ENCODE measurements at regions not wholly inside any gene's neighbourhood (a gene's known extent, or its start where the extent isn't known, plus 50 kb on each side); places are given as distances from the start of the nearest gene placed in this dataset.

DNA sequence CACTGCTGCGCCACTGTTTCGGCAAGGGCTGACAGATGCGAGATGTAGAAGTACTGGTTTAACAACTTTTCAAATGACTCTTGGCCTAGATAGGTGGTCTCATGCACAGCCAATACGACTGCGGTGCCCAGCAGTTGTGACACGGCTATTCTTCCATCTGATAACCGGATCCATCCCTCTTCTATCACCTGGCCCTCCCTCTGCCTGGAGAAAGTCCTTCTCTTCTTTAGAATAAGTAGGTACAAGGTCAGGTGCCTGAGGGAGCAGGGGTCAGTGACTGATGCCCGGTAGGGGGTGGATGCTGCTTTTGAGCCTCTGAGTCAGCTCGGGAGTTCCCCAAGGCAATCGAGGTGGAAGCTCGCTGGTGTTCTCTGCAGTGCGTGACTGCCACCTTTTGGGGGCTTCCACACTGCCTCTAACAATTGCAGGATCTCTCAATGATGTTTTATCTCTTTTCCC is 166.8 kb upstream of the GRIK2 start:
- DNase-seq: no peak

DNA sequence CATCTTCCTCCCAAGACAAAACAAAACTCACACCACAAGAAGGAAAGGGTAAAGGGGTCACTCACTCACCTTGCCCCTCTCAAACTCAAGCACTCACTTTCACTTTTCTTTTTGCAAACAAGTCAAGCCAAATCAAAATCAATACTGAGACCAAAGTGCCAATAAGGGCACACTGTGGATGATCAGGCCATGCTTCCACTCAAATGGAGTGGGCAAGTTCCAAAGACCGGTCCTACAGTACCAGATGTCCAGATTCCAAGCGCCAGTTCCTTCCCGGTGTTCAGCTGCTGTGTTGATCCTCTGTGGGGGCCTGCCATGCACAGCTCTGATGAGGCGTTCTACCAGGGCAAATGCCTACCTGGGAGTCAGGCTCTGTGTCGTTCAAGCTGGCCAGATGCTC is 162.6 kb upstream of the GRIK2 start:
- no peak for DNase-seq

DNA sequence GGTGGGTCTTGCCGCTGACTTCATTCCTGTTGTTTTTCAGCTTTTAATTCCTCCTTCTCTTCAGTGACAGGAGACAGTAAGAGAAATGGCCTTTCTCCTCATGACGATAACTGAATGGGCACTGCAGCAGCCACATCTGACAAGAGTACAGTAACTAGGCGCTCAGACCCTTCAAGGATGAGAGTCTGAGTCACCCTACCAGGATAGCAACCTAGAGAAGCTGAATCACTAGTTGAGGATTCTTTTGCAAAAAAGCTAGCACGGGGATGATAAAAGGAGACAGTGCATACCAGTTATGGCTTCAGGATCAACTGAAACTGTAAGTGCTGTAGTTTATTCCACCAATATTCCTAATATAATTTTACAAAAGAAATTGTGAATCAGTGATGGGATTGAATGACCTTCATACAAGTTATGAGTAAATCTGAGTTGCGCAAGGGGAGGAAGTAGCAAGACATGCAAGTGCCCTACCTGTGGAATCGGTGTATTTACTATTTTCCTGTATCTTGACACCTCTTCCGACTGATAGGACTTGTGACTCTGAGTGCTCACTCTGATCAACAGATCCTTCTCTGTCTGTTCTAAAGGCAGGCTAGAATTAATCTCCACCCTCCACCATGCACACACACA is 161.8 kb upstream of the GRIK2 start:
- DNase-seq: no peak

GRCh38 chr6:101232961-101233360 is 160.5 kb upstream of the GRIK2 start:
- DNase-seq: no peak

DNA sequence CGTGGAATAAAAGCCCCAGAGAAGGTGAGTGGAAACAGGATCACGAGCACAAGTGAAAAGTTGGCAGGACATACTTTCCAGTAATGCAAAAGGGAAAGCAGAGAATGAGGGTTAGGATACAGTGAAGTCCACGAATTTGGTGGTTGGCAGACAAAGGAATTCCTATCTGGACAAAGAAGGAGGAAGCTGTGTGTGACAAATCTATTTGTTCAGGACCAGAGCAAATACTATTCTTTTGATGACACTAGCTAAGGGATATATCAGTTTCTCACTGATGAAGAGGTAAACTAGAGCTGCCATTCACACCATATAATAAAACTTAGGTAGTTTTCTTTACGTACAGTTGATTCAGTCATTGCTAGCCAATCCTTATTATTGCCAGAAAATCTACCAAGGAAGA is 156.8 kb upstream of the GRIK2 start:
- no peak for DNase-seq

- DNase-seq: no peak
Measured at GRCh38 chr6:101241442-101241841, 152.1 kb upstream of the GRIK2 start.

DNA sequence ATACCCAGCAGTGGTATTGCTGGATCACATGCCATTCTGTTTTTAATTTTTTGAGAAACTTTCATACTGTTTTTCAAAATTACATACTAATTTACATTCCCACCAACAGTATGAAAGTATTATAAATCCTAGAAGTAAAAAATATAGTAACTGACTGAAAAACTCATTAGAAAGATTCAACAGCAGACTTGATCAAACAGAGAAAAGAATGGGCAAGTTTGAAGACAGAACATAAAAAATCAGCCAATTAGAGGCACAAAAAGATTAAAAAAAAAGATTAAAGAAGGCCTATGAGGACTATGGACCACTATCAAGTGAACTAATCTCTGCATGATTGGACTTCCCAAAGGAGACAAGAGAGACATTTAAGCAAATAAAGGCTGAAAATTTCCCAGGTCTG is 144.0 kb upstream of the GRIK2 start:
- no peak for DNase-seq

DNA sequence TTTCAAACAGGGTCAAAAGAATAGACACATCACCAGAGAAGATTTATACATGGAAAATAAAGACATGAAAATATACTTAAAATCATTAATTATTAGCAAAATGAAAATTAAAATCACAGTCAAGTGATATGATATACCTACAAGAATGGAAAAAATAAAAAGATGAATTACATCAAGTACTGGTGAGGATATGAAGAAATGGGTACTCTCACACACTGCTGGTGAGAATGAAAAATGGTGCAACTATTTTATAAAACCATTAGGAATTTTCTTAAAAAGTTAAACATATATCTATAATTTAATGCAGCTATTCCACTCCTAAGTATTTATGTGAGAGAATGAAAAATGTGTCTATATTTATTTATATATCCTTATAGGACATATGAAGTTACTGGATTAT is 136.3 kb upstream of the GRIK2 start:
- DNase-seq: no peak

DNA sequence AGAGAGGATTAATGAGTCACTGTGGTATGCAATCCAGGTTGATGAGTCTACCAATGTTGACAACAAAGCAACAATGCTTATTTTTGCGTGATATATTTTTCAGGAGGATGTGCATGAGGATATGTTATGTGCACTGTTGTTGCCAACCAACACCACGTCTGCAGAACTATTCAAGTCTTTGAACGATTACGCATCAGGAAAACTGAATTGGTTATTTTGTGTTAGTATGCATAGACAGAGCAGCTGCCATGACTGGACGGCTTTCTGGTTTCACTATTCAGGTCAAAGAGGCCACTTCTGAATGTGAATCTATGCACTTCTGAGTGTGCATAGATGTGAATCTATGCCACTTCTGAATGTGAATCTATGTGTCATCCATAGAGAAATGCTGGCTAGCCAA is 134.0 kb upstream of the GRIK2 start:
- no peak for DNase-seq

GRCh38 chr6:101263596-101263995 is 129.9 kb upstream of the GRIK2 start:
- DNase-seq: no peak

DNA sequence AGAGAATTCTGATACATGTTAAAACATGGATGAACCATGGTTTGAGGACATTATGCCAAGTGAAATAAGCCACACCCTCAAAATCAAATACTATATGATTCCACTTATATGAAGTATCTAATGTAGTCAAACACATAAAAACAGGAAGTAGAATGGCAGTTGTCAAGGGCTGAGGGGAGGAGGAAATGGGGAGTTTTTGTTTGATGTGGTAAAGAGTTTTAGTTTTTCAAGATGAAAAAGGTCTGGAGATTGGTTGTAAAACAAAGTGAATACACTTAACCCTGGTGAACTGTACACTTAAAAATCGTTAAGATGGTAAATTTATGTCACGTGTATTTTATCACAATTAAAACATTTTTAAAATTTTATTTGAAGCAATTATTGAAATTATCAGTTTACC is 127.4 kb upstream of the GRIK2 start:
- DNase-seq: no peak

GRCh38 chr6:101268541-101268940 is 125.0 kb upstream of the GRIK2 start:
- no peak for DNase-seq

GRCh38 chr6:101275251-101275650 is 118.3 kb upstream of the GRIK2 start:
- DNase-seq: no peak

DNA sequence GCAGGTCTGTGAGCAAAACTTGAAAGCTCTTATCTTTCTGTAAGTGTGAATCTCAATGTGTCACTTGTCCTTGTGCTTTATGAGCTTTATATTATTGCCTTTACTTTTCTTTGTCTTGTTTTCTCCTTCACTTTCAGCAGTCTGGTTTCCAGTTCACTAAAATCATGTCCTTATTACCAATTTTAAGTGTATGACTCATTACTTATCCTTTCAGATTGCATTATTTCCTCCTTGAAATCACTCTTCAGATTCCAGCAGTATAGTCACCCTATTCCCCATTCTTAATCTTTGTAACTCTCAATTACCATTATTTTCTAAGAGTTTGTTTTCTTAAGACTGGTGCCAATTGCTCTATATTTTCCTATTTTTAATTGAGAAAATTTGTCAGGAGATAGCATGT is 117.4 kb upstream of the GRIK2 start:
- DNase-seq: no peak

GRCh38 chr6:101279410-101279809 is 114.1 kb upstream of the GRIK2 start:
- DNase-seq: no peak

- DNase-seq: no peak
Measured at GRCh38 chr6:101281266-101281665, 112.2 kb upstream of the GRIK2 start.

DNA sequence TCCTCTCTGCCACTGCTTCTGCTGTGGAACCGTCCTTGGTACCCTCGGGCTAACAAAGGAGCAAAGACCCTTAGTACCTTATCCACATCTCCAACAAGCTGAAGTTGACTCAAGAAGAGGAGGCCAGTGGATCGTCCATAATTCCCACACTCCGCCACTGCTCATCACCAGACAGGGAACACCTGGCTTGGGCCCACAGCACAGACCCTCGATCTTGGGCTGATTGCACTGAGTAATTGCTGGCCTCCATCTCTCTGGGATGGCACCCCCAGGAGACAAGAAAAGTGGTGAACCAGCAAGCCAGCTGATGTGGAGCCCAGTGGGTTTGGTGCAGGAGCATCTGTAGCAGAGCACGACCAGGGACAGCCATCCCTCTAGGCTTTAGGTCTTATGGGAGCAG is 109.4 kb upstream of the GRIK2 start:
- DNase-seq: no peak

DNA sequence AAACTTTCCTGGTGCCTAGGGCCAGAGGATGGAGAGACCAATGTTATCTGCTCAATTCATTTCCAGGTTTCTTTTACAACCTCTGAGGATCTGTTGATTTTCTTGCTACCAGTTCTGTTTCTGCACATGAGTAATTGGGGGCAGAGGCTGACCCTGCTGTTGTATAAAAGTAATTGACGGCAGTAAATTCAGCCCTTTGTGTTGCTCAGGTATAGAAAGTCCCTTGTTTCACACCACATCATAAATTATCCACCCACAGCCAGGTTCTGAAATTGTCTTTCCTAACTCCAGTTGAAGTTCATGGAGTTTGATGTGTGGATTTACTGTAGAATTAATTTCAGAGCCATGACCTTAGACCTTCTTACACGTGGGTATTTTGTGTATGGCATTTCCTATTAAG is 107.4 kb upstream of the GRIK2 start:
- no peak for DNase-seq

GRCh38 chr6:101290346-101290745 is 103.2 kb upstream of the GRIK2 start:
- DNase-seq: no peak

- DNase-seq: no peak
Measured at GRCh38 chr6:101294051-101294638, 99.4 kb upstream of the GRIK2 start.

DNA sequence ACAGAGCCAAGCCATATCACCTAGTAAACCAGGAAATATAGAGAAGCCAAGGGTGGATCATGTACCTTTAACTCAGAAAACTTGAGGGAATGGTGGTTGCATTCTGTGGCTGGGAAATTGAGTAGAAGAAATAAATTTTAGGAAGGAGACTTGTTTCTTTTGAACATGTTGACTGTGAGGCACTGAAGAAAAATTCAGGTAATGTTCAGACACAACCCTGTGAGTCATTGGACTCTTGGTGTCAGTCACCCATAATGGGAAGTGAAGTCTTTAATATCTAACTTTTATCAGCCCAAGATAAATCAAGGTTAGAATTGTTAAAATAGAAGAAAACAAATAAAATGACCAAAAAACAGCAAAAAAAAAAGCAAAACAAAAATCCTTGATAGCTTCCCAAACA is 98.8 kb upstream of the GRIK2 start:
- no peak for DNase-seq

GRCh38 chr6:101296169-101296960 is 97.1 kb upstream of the GRIK2 start:
- DNase-seq: no peak

- no peak for DNase-seq
Measured at GRCh38 chr6:101302593-101302992, 90.9 kb upstream of the GRIK2 start.

- DNase-seq: no peak
Measured at GRCh38 chr6:101303495-101303894, 90.0 kb upstream of the GRIK2 start.

Measured in NCI-H1048 (cell line).